NCI-H1417 (cell line): ENCODE measurements at regions not wholly inside any gene's neighbourhood (a gene's known extent, or its start where the extent isn't known, plus 50 kb on each side); places are given as distances from the start of the nearest gene placed in this dataset.
A peak's percentile ranks its signal among the peaks of the same experiment; 100 is the strongest.

Experiments
- DNase-seq, 3 experiments: peaks; one replicate each; lab custom pipeline; 2025; lab: John Stamatoyannopoulos, UW

GRCh38 chr15:66848686-66849392, 146.8 kb downstream of the SMAD6 start:
- no peak for DNase-seq

GRCh38 chr15:66849393-66849745, 147.3 kb downstream of the SMAD6 start:
- DNase-seq: no peak

GRCh38 chr15:66849746-66850077, 147.7 kb downstream of the SMAD6 start:
- DNase-seq: no peak

- DNase-seq: no peak
Observed at GRCh38 chr15:66850078-66850991, 148.3 kb downstream of the SMAD6 start.

GRCh38 chr15:66850996-66851310, 148.9 kb downstream of the SMAD6 start:
- DNase-seq: no peak

GRCh38 chr15:66851311-66852063, 149.5 kb downstream of the SMAD6 start:
- DNase-seq: peak; percentile 48 to 88 (median 80)

GRCh38 chr15:66852064-66852905, 150.2 kb downstream of the SMAD6 start:
- no peak for DNase-seq

- DNase-seq: no peak
Observed at GRCh38 chr15:66854012-66854965, 152.3 kb downstream of the SMAD6 start.

GRCh38 chr15:66855041-66855440, 153.0 kb downstream of the SMAD6 start:
- DNase-seq: no peak

- no peak for DNase-seq
Observed at GRCh38 chr15:66857694-66858093, 155.7 kb downstream of the SMAD6 start.

- no peak for DNase-seq
Observed at GRCh38 chr15:66858423-66859207, 156.6 kb downstream of the SMAD6 start.

GRCh38 chr15:66859688-66860253, 157.7 kb downstream of the SMAD6 start:
- DNase-seq: no peak

- no peak for DNase-seq
Observed at GRCh38 chr15:66860844-66861243, 158.8 kb downstream of the SMAD6 start.

GRCh38 chr15:66862111-66862939, 160.3 kb downstream of the SMAD6 start:
- no peak for DNase-seq

- DNase-seq: peak; percentile 58 to 76 (median 59)
Observed at GRCh38 chr15:66862940-66863335, 160.9 kb downstream of the SMAD6 start.

GRCh38 chr15:66863390-66864085, 161.5 kb downstream of the SMAD6 start:
- DNase-seq: no peak

- no peak for DNase-seq
Observed at GRCh38 chr15:66864086-66864830, 162.2 kb downstream of the SMAD6 start.
